NB4 (cell line): ENCODE measurements at regions not wholly inside any gene's neighbourhood (a gene's known extent, or its start where the extent isn't known, plus 50 kb on each side); places are given as distances from the start of the nearest gene placed in this dataset.

ENCODE experiments used
- CTCF ChIP-seq: IDR thresholded peaks from one replicate; pipeline ENCODE4 v1.5.1; 2012; ENCODE audit warnings: low read depth, low read length
- MAX ChIP-seq: IDR thresholded peaks from 2 replicates; pipeline ENCODE4 v1.6.1; 2011; ENCODE audit warnings: low read depth, low read length
- POLR2A ChIP-seq: IDR thresholded peaks from 2 replicates; pipeline ENCODE4 v1.6.1; 2011; ENCODE audit warnings: mild to moderate bottlenecking; ENCODE audit not compliant: insufficient read length; ENCODE audit errors: extremely low read depth

GRCh38 chr12:96099986-96100385 lies 64.6 kb upstream of the LTA4H start:
- no peak for TF ChIP-seq CTCF
- no peak for TF ChIP-seq MAX
- TF ChIP-seq POLR2A, result no peak
